Gastrocnemius medialis (tissue), 4 donors: ENCODE measurements at regions not wholly inside any gene's neighbourhood (a gene's known extent, or its start where the extent isn't known, plus 50 kb on each side); places are given as distances from the start of the nearest gene placed in this dataset.
"Not testable (repeated sequence)": the region's sequence is repeated elsewhere in the genome, so short reads cannot be mapped to it uniquely, and the experiment has no call there.

ENCODE experiments used
- POLR2A ChIP-seq, 2 donors: fragments of 450-650 bp; IDR thresholded peaks; one replicate each; pipeline ENCODE4 v1.6.1; 2017; ENCODE audit warnings: antibody characterized with exemption in 2 of 2, mild to moderate bottlenecking in 2 of 2, moderate library complexity in 2 of 2
- TF ChIP-seq, protein P1 (sequence below), 5 experiments: fragments of 450-650 bp in 3 of 5; fragments of 200-600 bp in 2 of 5; sonication (generic) in 2 of 5; IDR thresholded peaks in 4 of 5; conservative IDR thresholded peaks in 1 of 5; 1 replicate in 4 of 5; 2 replicates in 1 of 5; pipeline ENCODE4 v1.5.1; 2016 to 2019; ENCODE audit warnings: antibody characterized with exemption in 5 of 5, mild to moderate bottlenecking in 3 of 5, moderate library complexity in 3 of 5

DNA sequence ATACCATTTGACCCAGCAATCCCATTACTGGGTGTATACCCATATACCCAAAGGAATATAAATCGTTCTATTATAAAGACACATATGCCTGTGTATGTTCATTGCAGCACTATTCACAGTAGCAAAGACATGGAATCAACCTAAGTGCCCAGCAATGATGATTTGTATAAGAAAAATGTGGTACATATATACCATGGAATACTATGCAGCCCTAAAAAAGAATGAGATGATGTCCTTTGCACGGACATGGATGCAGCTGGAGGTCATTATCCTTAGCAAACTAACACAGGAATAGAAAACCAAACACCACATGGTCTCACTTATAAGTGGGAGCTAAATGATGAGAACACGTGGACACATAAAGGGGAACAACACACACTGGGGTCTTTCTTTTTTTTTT lies 155.0 kb upstream of the CPHXL start:
- TF ChIP-seq, protein P1, sequence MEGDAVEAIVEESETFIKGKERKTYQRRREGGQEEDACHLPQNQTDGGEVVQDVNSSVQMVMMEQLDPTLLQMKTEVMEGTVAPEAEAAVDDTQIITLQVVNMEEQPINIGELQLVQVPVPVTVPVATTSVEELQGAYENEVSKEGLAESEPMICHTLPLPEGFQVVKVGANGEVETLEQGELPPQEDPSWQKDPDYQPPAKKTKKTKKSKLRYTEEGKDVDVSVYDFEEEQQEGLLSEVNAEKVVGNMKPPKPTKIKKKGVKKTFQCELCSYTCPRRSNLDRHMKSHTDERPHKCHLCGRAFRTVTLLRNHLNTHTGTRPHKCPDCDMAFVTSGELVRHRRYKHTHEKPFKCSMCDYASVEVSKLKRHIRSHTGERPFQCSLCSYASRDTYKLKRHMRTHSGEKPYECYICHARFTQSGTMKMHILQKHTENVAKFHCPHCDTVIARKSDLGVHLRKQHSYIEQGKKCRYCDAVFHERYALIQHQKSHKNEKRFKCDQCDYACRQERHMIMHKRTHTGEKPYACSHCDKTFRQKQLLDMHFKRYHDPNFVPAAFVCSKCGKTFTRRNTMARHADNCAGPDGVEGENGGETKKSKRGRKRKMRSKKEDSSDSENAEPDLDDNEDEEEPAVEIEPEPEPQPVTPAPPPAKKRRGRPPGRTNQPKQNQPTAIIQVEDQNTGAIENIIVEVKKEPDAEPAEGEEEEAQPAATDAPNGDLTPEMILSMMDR (IDR thresholded peaks at IDR 0.05 in 4 of 5, conservative IDR thresholded peaks at IDR 0.05 in 1 of 5) = not testable (repeated sequence)
- not testable (repeated sequence) for TF ChIP-seq POLR2A (IDR thresholded peaks at IDR 0.05)
